ENCODE measurements at regions not wholly inside any gene's neighbourhood (a gene's known extent, or its start where the extent isn't known, plus 50 kb on each side); places are given as distances from the start of the nearest gene placed in this dataset.

DNA sequence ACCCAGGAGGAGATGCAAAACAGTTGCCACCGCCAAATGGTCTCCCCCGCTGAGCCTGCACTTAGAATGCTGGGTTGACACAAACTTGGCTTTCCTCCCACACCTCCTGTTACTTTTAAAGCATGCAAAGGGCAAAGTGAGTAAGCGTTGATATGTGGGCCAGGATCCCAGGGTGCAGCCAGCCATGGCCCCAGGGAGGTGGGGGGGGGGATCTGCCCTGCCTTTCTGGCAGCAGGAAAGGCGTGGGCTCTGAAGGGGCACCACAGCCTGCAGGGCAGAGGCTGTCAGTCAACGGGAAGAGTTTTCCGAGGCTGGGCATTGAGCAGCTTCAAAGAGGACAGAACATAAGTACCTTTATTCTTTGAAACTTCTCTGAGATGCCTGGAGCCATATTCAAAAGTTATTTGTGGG lies 142.3 kb downstream of the ABCC12 start:
- no peak for TF ChIP-seq EZH2phosphoT487 (IDR thresholded peaks at IDR 0.05; ENCODE audit: insufficient read depth, low read depth)
- TF ChIP-seq EZH2 (IDR thresholded peaks at IDR 0.05; ENCODE audit: insufficient read depth, poor library complexity, severe bottlenecking) = no peak
- H3K4me3 ChIP-seq = no peak overlapping the region

GRCh38 chr16:48011878-48012658 lies 143.7 kb downstream of the ABCC12 start:
- H3K9me3 ChIP-seq (ENCODE audit: low read depth) = no peaks in the 10 kb centered on the region
- H3K4me2 ChIP-seq (ENCODE audit: unreplicated experiment) = no peak overlapping the region
- H2AFZ ChIP-seq = no peak overlapping the region
- no peaks in the 10 kb centered on the region for H3F3A ChIP-seq (ENCODE audit: insufficient read depth)
- no peak overlapping the region for H3K4me3 ChIP-seq
- no peaks in the 10 kb centered on the region for H4K20me1 ChIP-seq (ENCODE audit: insufficient read depth)
- H3K4me1 ChIP-seq (ENCODE audit: insufficient read depth) = no peaks in the 10 kb centered on the region
- no peak overlapping the region for H3K9ac ChIP-seq
- no peaks in the 10 kb centered on the region for H3K36me3 ChIP-seq (ENCODE audit: low read depth)
- H3K27ac ChIP-seq = no peak overlapping the region
- in situ Hi-C loops (cut with MboI) = no loop called here
- DNase-seq = no peak
- H3K79me2 ChIP-seq (ENCODE audit: insufficient read depth) = no peaks in the 10 kb centered on the region
- 46 to 47% methylated on average over 9 of the region's 9 CpGs for WGBS, 2 experiments (ENCODE audit: low coverage in 1 of 2, low lambda C conversion rate in 2 of 2, missing lambda C conversion rate in 2 of 2)
- H3K9me2 ChIP-seq (ENCODE audit: insufficient read depth) = no peaks in the 10 kb centered on the region
- TF ChIP-seq EZH2phosphoT487 (IDR thresholded peaks at IDR 0.05; ENCODE audit: insufficient read depth, low read depth) (no peak), EZH2 (IDR thresholded peaks at IDR 0.05; ENCODE audit: insufficient read depth, poor library complexity, severe bottlenecking) (no peak)
- H3K27me3 ChIP-seq (replicated peaks; ENCODE audit: insufficient read depth) = no peaks in the 10 kb centered on the region

More for the DNA sequence above, 142.3 kb downstream of the ABCC12 start:
- Histone ChIP-seq H3K4me1 (ENCODE audit: insufficient read depth) (no peaks in the 10 kb centered on the region), H3K9ac (no peak overlapping the region), H3K36me3 (ENCODE audit: low read depth) (no peaks in the 10 kb centered on the region), H3K79me2 (ENCODE audit: insufficient read depth) (no peaks in the 10 kb centered on the region), H2AFZ (no peak overlapping the region), H3K9me3 (ENCODE audit: low read depth) (no peaks in the 10 kb centered on the region), H3F3A (ENCODE audit: insufficient read depth) (no peaks in the 10 kb centered on the region), H3K4me2 (ENCODE audit: unreplicated experiment) (no peak overlapping the region), H3K9me2 (ENCODE audit: insufficient read depth) (no peaks in the 10 kb centered on the region), H3K27ac (no peak overlapping the region), H3K27me3 (replicated peaks; ENCODE audit: insufficient read depth) (no peaks in the 10 kb centered on the region), H4K20me1 (ENCODE audit: insufficient read depth) (no peaks in the 10 kb centered on the region)
- in situ Hi-C loops (cut with MboI) = no loop called here
- 49 to 62% methylated on average over 6 of the region's 6 CpGs for WGBS, 2 experiments (ENCODE audit: low coverage in 1 of 2, low lambda C conversion rate in 2 of 2, missing lambda C conversion rate in 2 of 2)
- no peak for DNase-seq

DNA sequence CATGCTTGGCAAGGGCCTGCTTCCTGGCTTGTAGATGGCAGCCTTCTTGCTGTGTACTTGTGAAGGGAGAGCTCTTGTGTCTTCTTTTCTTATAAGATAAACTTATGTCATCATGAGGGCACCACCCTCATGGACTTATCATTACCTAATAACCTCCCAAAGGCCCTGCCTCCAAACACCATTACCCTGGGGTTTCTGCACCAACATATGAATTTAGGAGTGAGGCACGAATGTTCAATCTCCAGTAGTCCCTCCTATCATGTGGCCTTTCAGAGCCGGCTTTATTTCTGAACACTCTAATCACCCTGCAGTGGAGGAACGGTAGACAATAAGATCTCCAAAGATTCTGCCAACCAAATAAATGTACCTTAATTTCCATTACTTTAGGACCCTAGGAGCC lies 144.3 kb downstream of the ABCC12 start:
- 34 to 46% methylated on average over 3 of the region's 3 CpGs for WGBS, 2 experiments (ENCODE audit: low coverage in 1 of 2, low lambda C conversion rate in 2 of 2, missing lambda C conversion rate in 2 of 2)
- no peaks in the 10 kb centered on the region for H3K36me3 ChIP-seq (ENCODE audit: low read depth)
- H3K9ac ChIP-seq = no peak overlapping the region
- no peak overlapping the region for H3K4me2 ChIP-seq (ENCODE audit: unreplicated experiment)
- no peak for DNase-seq
- no peaks in the 10 kb centered on the region for H3K79me2 ChIP-seq (ENCODE audit: insufficient read depth)
- no peak for TF ChIP-seq EZH2 (IDR thresholded peaks at IDR 0.05; ENCODE audit: insufficient read depth, poor library complexity, severe bottlenecking)
- TF ChIP-seq EZH2phosphoT487 (IDR thresholded peaks at IDR 0.05; ENCODE audit: insufficient read depth, low read depth) = no peak
- no peaks in the 10 kb centered on the region for H3K9me2 ChIP-seq (ENCODE audit: insufficient read depth)
- no peaks in the 10 kb centered on the region for H3K9me3 ChIP-seq (ENCODE audit: low read depth)
- no peaks in the 10 kb centered on the region for H3K27me3 ChIP-seq (replicated peaks; ENCODE audit: insufficient read depth)
- H3K4me1 ChIP-seq (ENCODE audit: insufficient read depth) = no peaks in the 10 kb centered on the region
- H4K20me1 ChIP-seq (ENCODE audit: insufficient read depth) = no peaks in the 10 kb centered on the region
- H2AFZ ChIP-seq = no peak overlapping the region
- no peaks in the 10 kb centered on the region for H3F3A ChIP-seq (ENCODE audit: insufficient read depth)
- H3K27ac ChIP-seq = no peak overlapping the region
- no peak overlapping the region for H3K4me3 ChIP-seq
- in situ Hi-C loops (cut with MboI) = no loop called here

DNA sequence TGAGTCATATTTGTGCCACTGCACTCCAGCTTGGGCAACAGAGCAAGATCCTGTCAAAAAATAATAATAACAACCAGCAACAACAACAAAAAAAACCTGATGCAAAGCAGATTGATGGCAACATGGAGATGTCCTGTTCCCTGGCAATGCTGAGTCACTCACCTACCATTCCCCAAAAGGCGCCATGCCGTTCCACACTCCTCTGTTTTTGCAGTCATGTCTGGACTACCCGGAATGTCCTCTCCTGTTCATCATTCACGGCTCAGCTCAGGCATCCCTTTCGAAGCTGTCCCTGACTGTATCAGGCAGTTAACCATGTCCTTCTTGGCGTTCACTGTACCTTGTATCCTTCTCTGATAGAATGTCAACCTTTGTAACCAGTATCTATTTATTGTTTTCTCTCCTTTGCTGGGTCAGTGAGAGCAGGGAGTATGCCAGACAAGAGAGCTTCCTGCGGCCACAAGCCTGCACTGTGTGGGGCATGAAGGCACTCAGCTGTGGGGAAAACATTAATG lies 147.7 kb downstream of the ABCC12 start:
- Histone ChIP-seq H3K9ac (no peak overlapping the region), H3K27ac (no peak overlapping the region), H3K4me2 (ENCODE audit: unreplicated experiment) (no peak overlapping the region), H3K9me2 (ENCODE audit: insufficient read depth) (no peaks in the 10 kb centered on the region), H3K79me2 (ENCODE audit: insufficient read depth) (no peaks in the 10 kb centered on the region), H3K27me3 (replicated peaks; ENCODE audit: insufficient read depth) (no peaks in the 10 kb centered on the region), H3K4me3 (no peak overlapping the region), H3K9me3 (ENCODE audit: low read depth) (no peaks in the 10 kb centered on the region), H3F3A (ENCODE audit: insufficient read depth) (no peaks in the 10 kb centered on the region), H2AFZ (no peak overlapping the region), H3K36me3 (ENCODE audit: low read depth) (no peaks in the 10 kb centered on the region), H3K4me1 (ENCODE audit: insufficient read depth) (no peaks in the 10 kb centered on the region), H4K20me1 (ENCODE audit: insufficient read depth) (no peaks in the 10 kb centered on the region)
- 53 to 57% methylated on average over 7 of the region's 7 CpGs for WGBS, 2 experiments (ENCODE audit: low coverage in 1 of 2, low lambda C conversion rate in 2 of 2, missing lambda C conversion rate in 2 of 2)
- DNase-seq = no peak
- TF ChIP-seq EZH2phosphoT487 (IDR thresholded peaks at IDR 0.05; ENCODE audit: insufficient read depth, low read depth) (no peak), EZH2 (IDR thresholded peaks at IDR 0.05; ENCODE audit: insufficient read depth, poor library complexity, severe bottlenecking) (no peak)
- in situ Hi-C loops (cut with MboI) = no loop called here
